Caco-2 (cell line): ENCODE measurements at regions not wholly inside any gene's neighbourhood (a gene's known extent, or its start where the extent isn't known, plus 50 kb on each side); places are given as distances from the start of the nearest gene placed in this dataset.
A peak's percentile ranks its signal among the peaks of the same experiment; 100 is the strongest.

Source experiments
- BruUV-seq: library from RNA; stranded (reverse); fragments of 400-500 nt; replicated peaks from 2 replicates; lab custom pipeline; 2021; lab: Mats Ljungman, UMichigan
- CTCF ChIA-PET: fragments of 300-600 bp; sonication (Branson Sonifier 250); formaldehyde crosslinking; loops from one replicate; lab custom pipeline; 2022; ENCODE audit warnings: antibody characterized with exemption; lab: Charles Lee
- POLR2A ChIA-PET: fragments of 300-600 bp; sonication (Branson Sonifier 250); formaldehyde crosslinking; loops from one replicate; lab custom pipeline; 2022; ENCODE audit warnings: antibody characterized with exemption; lab: Charles Lee
- DNase-seq, 2 experiments: peaks; one replicate each; pipeline versions ENCODE4 v3.0.0 to v3.0.0-alpha.2; 2020 to 2022
- H3K27me3 ChIP-seq: replicated peaks from 2 replicates; pipeline ENCODE4 v1.6.0; 2011; ENCODE audit warnings: low read length; ENCODE audit not compliant: control insufficient read depth, insufficient read depth
- H3K36me3 ChIP-seq: 2 replicates; pipeline ENCODE4 v1.5.1; 2011; ENCODE audit warnings: low read length; ENCODE audit not compliant: control insufficient read depth, insufficient read depth
- H3K4me1 ChIP-seq: fragments of 250-450 bp; sonication (Bioruptor Pico); 2 replicates; pipeline ENCODE4 v1.5.1; 2020; ENCODE audit warnings: mild to moderate bottlenecking
- H3K4me3 ChIP-seq: 2 replicates; pipeline ENCODE4 v1.5.1; 2011; ENCODE audit warnings: low read depth, mild to moderate bottlenecking, control low read depth, low read length
- H3K9me3 ChIP-seq: fragments of 250-450 bp; sonication (Bioruptor Pico); 2 replicates; pipeline ENCODE4 v1.5.1; 2020; ENCODE audit warnings: mild to moderate bottlenecking, moderate library complexity
- H3K27ac Mint-ChIP-seq: one replicate; pipeline ENCODE4 v1.8.0; 2022; ENCODE audit warnings: mixed read lengths; ENCODE audit not compliant: unreplicated experiment
- H3K27me3 Mint-ChIP-seq: one replicate; pipeline ENCODE4 v1.8.0; 2022; ENCODE audit warnings: mixed read lengths; ENCODE audit not compliant: insufficient read depth, unreplicated experiment
- H3K36me3 Mint-ChIP-seq: one replicate; pipeline ENCODE4 v1.8.0; 2022; ENCODE audit warnings: mild to moderate bottlenecking, mixed read lengths; ENCODE audit not compliant: insufficient read depth, unreplicated experiment
- H3K4me1 Mint-ChIP-seq: one replicate; pipeline ENCODE4 v1.8.0; 2022; ENCODE audit warnings: low read depth, mixed read lengths; ENCODE audit not compliant: unreplicated experiment
- H3K4me3 Mint-ChIP-seq: one replicate; pipeline ENCODE4 v1.8.0; 2022; ENCODE audit warnings: mild to moderate bottlenecking, moderate library complexity, mixed read lengths; ENCODE audit not compliant: unreplicated experiment
- H3K9me3 Mint-ChIP-seq: one replicate; pipeline ENCODE4 v1.8.0; 2022; ENCODE audit warnings: mixed read lengths; ENCODE audit not compliant: unreplicated experiment
- CTCF ChIP-seq, 2 experiments: fragments of 200-600 bp in 1 of 2; IDR thresholded peaks; 1 replicate in 1 of 2; 2 replicates in 1 of 2; pipeline versions ENCODE4 v1.5.1 to v1.8.0; 2011 to 2022; ENCODE audit warnings: antibody characterized with exemption in 1 of 2, control low read depth in 1 of 2, inconsistent platforms in 1 of 2, low read depth in 1 of 2, low read length in 1 of 2, mild to moderate bottlenecking in 1 of 2, moderate library complexity in 1 of 2; ENCODE audit not compliant: insufficient read depth in 1 of 2, severe bottlenecking in 1 of 2, unreplicated experiment in 1 of 2
- intact Hi-C: fragments of 100-400 bp; cut with micrococcal nuclease; formaldehyde crosslinking; loops from one replicate; pipeline ENCODE4 v1.10.0; 2022; ENCODE audit not compliant: unreplicated experiment

- H3K4me3 Mint-ChIP-seq, result no peak overlapping the region
- H3K36me3 Mint-ChIP-seq, result no peaks in the 10 kb centered on the region
- no TSS peak for BruUV-seq
- Histone ChIP-seq H3K36me3 (no peaks in the 10 kb centered on the region), H3K4me3 (no peak overlapping the region), H3K4me1 (no peaks in the 10 kb centered on the region), H3K27me3 (no peaks in the 10 kb centered on the region), H3K9me3 (no peaks in the 10 kb centered on the region)
- no peak for TF ChIP-seq CTCF (IDR thresholded peaks at IDR 0.05; ENCODE audit: insufficient read depth in 1 of 2, low read depth in 1 of 2, low read length in 1 of 2, severe bottlenecking in 1 of 2, unreplicated experiment in 1 of 2)
- H3K27me3 Mint-ChIP-seq, result peaks cover 20% of the 10 kb centered on the region
- H3K4me1 Mint-ChIP-seq, result peaks cover 14% of the 10 kb centered on the region
- no peaks in the 10 kb centered on the region for H3K9me3 Mint-ChIP-seq
- no peak overlapping the region for H3K27ac Mint-ChIP-seq
- CTCF ChIA-PET, result no interaction called here
- no peak for DNase-seq
- intact Hi-C loops, result no loop called here
- POLR2A ChIA-PET, result no interaction called here
Observed at GRCh38 chr6:166771701-166772100, 144.7 kb upstream of the RPS6KA2 start.

GRCh38 chr6:166770216-166771116 lies 143.4 kb upstream of the RPS6KA2 start:
- H3K4me3 Mint-ChIP-seq, result no peak overlapping the region
- no peaks in the 10 kb centered on the region for H3K9me3 Mint-ChIP-seq
- intact Hi-C loops, result no loop called here

GRCh38 chr6:166769648-166770047 lies 142.6 kb upstream of the RPS6KA2 start:
- Mint-ChIP-seq H3K36me3 (no peaks in the 10 kb centered on the region), H3K4me1 (peaks cover 10% of the 10 kb centered on the region), H3K4me3 (no peak overlapping the region), H3K9me3 (no peaks in the 10 kb centered on the region), H3K27me3 (peaks cover 9% of the 10 kb centered on the region), H3K27ac (no peak overlapping the region)
- DNase-seq, result no peak
- no peak for TF ChIP-seq CTCF (IDR thresholded peaks at IDR 0.05; ENCODE audit: insufficient read depth in 1 of 2, low read depth in 1 of 2, low read length in 1 of 2, severe bottlenecking in 1 of 2, unreplicated experiment in 1 of 2)
- POLR2A ChIA-PET, result no interaction called here
- CTCF ChIA-PET, result no interaction called here
- no peaks in the 10 kb centered on the region for H3K27me3 ChIP-seq
- H3K36me3 ChIP-seq, result no peaks in the 10 kb centered on the region
- H3K4me3 ChIP-seq, result no peak overlapping the region
- no TSS peak for BruUV-seq
- H3K9me3 ChIP-seq, result no peaks in the 10 kb centered on the region
- H3K4me1 ChIP-seq, result no peaks in the 10 kb centered on the region
- intact Hi-C loops, result loop anchor here (10.0 kb wide), 1 partner anchor 335 kb away; no protein-coding TSS in a partner anchor

More at GRCh38 chr6:166770216-166771116, 143.4 kb upstream of the RPS6KA2 start:
- H3K4me1 Mint-ChIP-seq, result peaks cover 13% of the 10 kb centered on the region
- Histone ChIP-seq H3K27me3 (no peaks in the 10 kb centered on the region), H3K4me3 (no peak overlapping the region), H3K36me3 (no peaks in the 10 kb centered on the region), H3K4me1 (no peaks in the 10 kb centered on the region), H3K9me3 (no peaks in the 10 kb centered on the region)
- TF ChIP-seq CTCF (IDR thresholded peaks at IDR 0.05; ENCODE audit: insufficient read depth in 1 of 2, low read depth in 1 of 2, low read length in 1 of 2, severe bottlenecking in 1 of 2, unreplicated experiment in 1 of 2), result peak; percentile 35 to 40
- no peaks in the 10 kb centered on the region for H3K36me3 Mint-ChIP-seq
- no peak for DNase-seq
- no TSS peak for BruUV-seq
- peaks cover 9% of the 10 kb centered on the region for H3K27me3 Mint-ChIP-seq
- ChIA-PET POLR2A (no interaction called here), CTCF (no interaction called here)
- no peak overlapping the region for H3K27ac Mint-ChIP-seq
